Activated CD8-positive, alpha-beta T cell treated with anti-CD3 and anti-CD28 coated beads for 36 hours (primary cell): ENCODE measurements at regions not wholly inside any gene's neighbourhood (a gene's known extent, or its start where the extent isn't known, plus 50 kb on each side); places are given as distances from the start of the nearest gene placed in this dataset.

Experiments used
- ATAC-seq: fragments of 200-7000 bp; cut with Tn5 transposase; one replicate; pipeline ENCODE4 v1.10.0; 2021; ENCODE audit warnings: mild to moderate bottlenecking, moderate library complexity
- CTCF ChIA-PET: fragments of 350-600 bp; sonication (Branson Sonifier 250); formaldehyde crosslinking; loops from one replicate; lab custom pipeline; 2021; ENCODE audit warnings: antibody characterized with exemption; lab: Charles Lee
- POLR2A ChIA-PET: fragments of 350-600 bp; sonication (Branson Sonifier 250); formaldehyde crosslinking; loops from one replicate; lab custom pipeline; 2021; ENCODE audit warnings: antibody characterized with exemption; lab: Charles Lee
- DNase-seq: peaks from one replicate; pipeline ENCODE4 v3.0.0-alpha.2; 2020
- H3K27ac Mint-ChIP-seq: one replicate; pipeline ENCODE4 v1.8.0; 2021; ENCODE audit warnings: mild to moderate bottlenecking, mixed read lengths
- H3K27me3 Mint-ChIP-seq: one replicate; pipeline ENCODE4 v1.8.0; 2021; ENCODE audit warnings: mixed read lengths
- H3K36me3 Mint-ChIP-seq: one replicate; pipeline ENCODE4 v1.8.0; 2021; ENCODE audit warnings: low read depth, mixed read lengths
- H3K4me1 Mint-ChIP-seq: one replicate; pipeline ENCODE4 v1.8.0; 2021; ENCODE audit warnings: low read depth, mixed read lengths
- H3K4me3 Mint-ChIP-seq: one replicate; pipeline ENCODE4 v1.8.0; 2021; ENCODE audit warnings: mild to moderate bottlenecking, moderate library complexity, mixed read lengths
- H3K9me3 Mint-ChIP-seq: one replicate; pipeline ENCODE4 v1.8.0; 2021; ENCODE audit warnings: mixed read lengths
- intact Hi-C: fragments of 100-400 bp; cut with micrococcal nuclease; formaldehyde crosslinking; loops from one replicate; pipeline ENCODE4 v1.10.0; 2022
- TF ChIP-seq, protein P1 (sequence below): fragments of 200-600 bp; IDR thresholded peaks from one replicate; pipeline ENCODE4 v1.8.0; 2022; ENCODE audit warnings: antibody characterized with exemption, mild to moderate bottlenecking

DNA sequence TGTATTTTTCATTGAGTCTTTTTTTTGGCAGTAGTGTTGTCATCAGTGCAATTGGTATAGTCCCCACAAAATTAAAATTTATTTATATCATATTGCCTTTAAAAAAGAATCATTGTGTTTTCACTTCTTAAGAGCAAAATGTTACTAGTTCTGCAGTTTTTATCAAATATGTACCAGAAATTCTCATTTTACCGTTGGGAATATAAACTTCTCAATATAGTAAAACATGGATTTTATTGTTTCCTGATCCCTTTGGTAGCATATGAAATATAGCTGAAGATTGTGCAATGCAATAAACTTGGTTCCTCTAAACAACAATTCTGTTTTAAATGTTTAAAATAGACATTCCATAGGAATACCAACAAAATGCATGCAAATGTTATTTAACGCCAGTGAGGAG, 306.5 kb upstream of the PCDH20 start:
- ATAC-seq, result no peak
- TF ChIP-seq, protein P1, sequence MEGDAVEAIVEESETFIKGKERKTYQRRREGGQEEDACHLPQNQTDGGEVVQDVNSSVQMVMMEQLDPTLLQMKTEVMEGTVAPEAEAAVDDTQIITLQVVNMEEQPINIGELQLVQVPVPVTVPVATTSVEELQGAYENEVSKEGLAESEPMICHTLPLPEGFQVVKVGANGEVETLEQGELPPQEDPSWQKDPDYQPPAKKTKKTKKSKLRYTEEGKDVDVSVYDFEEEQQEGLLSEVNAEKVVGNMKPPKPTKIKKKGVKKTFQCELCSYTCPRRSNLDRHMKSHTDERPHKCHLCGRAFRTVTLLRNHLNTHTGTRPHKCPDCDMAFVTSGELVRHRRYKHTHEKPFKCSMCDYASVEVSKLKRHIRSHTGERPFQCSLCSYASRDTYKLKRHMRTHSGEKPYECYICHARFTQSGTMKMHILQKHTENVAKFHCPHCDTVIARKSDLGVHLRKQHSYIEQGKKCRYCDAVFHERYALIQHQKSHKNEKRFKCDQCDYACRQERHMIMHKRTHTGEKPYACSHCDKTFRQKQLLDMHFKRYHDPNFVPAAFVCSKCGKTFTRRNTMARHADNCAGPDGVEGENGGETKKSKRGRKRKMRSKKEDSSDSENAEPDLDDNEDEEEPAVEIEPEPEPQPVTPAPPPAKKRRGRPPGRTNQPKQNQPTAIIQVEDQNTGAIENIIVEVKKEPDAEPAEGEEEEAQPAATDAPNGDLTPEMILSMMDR, result no peak
- ChIA-PET POLR2A (no interaction called here), CTCF (no interaction called here)
- Mint-ChIP-seq H3K27me3 (no peaks in the 10 kb centered on the region), H3K36me3 (no peaks in the 10 kb centered on the region), H3K4me1 (no peaks in the 10 kb centered on the region), H3K27ac (no peak overlapping the region), H3K4me3 (no peak overlapping the region), H3K9me3 (peaks cover 19% of the 10 kb centered on the region)
- DNase-seq, result no peak
- intact Hi-C loops, result no loop called here

DNA sequence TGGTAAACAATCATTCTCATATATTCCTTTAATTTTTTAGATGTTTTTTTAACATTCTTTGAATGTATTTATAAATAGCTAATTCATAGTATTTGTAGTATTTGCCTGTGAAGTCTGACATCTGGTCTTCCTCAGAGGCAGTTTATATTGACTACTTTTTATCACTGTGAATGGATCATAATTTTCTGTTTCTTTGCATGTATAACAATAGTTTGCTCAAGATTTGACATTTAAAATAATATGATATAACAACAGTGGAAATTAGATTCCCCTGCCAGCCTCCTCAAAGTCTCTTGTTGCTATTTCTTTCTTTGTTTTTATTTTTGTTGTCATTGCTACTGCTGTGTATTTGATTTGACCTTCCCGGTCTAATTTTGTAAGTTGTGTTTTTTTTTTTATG, 297.0 kb upstream of the PCDH20 start:
- Mint-ChIP-seq H3K9me3 (peaks cover 12% of the 10 kb centered on the region), H3K36me3 (no peaks in the 10 kb centered on the region), H3K4me1 (no peaks in the 10 kb centered on the region), H3K27ac (no peak overlapping the region), H3K27me3 (no peaks in the 10 kb centered on the region), H3K4me3 (no peak overlapping the region)
- CTCF ChIA-PET, result no interaction called here
- intact Hi-C loops, result no loop called here
- TF ChIP-seq, protein P1, result no peak
- no peak for DNase-seq
- no peak for ATAC-seq
- POLR2A ChIA-PET, result interaction anchor here (0.7 kb wide), 1 partner anchor 246 kb away, joined by 5 read pairs; no protein-coding TSS in a partner anchor

DNA sequence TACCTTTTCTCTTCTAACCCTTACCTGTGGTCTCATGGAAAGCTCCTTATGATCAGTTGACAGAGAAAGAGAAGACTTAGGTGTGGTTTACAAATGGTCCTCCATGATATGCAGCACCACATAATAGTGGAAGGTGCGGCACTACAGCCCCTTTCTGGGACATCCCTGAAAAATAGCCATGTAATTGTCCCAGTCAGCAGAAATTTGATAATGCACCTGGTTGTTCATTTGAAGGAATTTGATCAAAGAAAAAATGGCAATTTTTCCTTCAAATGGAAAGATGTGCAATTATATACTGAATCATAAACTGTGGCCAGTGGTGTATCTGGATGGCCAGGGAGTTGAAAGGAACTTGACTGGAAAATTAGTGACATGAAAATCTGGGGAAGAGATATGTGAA, 293.6 kb upstream of the PCDH20 start:
- CTCF ChIA-PET, result no interaction called here
- intact Hi-C loops, result no loop called here
- TF ChIP-seq, protein P1, result no peak
- POLR2A ChIA-PET, result no interaction called here
- Mint-ChIP-seq H3K27me3 (no peaks in the 10 kb centered on the region), H3K4me1 (no peaks in the 10 kb centered on the region), H3K27ac (no peak overlapping the region), H3K9me3 (peaks cover 10% of the 10 kb centered on the region), H3K36me3 (no peaks in the 10 kb centered on the region), H3K4me3 (no peak overlapping the region)
- ATAC-seq (no peak), DNase-seq (no peak)

DNA sequence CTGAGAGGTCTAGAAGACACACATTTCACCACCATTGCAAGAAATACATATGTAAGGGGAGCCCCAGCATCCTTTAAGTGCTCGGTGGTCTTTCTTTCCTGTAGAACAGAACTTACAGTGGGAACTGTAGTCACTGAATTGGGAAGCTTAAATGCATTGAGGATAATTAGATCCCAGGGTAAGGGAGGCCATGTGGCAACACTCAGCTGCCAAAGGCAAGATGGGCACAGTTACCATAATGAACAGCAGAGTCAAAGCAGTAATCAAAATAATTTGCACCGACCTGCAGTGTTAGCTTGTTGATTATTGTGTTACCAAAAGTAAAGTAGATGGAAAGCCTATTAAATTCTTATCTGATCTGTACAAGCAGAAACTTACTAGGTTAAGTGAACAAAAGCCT, 291.2 kb upstream of the PCDH20 start:
- H3K27ac Mint-ChIP-seq, result no peak overlapping the region
- TF ChIP-seq, protein P1, result no peak
- no peaks in the 10 kb centered on the region for H3K36me3 Mint-ChIP-seq
- H3K9me3 Mint-ChIP-seq, result peaks cover 17% of the 10 kb centered on the region
- ATAC-seq (no peak), DNase-seq (no peak)
- H3K4me3 Mint-ChIP-seq, result no peak overlapping the region
- CTCF ChIA-PET, result no interaction called here
- intact Hi-C loops, result no loop called here
- POLR2A ChIA-PET, result no interaction called here
- H3K27me3 Mint-ChIP-seq, result no peaks in the 10 kb centered on the region
- no peaks in the 10 kb centered on the region for H3K4me1 Mint-ChIP-seq

DNA sequence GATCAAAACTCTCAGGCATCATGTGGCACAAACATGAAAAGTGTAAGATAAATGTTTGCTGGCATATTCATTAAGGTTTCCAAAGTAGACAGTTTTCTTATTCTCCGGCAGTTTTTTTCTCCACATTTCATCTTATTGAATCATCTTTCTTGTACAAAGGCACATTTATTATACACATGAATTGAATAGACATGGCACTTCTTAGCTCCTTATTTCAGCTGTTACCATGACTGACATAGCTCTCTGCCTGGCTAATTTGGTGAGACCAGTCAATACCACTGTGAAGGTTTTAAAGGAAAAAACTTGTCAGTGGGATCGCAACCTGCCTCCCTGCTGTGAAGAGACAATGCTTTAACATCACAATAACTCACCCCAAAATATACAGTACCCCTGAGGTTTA, 285.0 kb upstream of the PCDH20 start:
- Mint-ChIP-seq H3K36me3 (no peaks in the 10 kb centered on the region), H3K27me3 (no peaks in the 10 kb centered on the region), H3K4me1 (no peaks in the 10 kb centered on the region), H3K4me3 (no peak overlapping the region), H3K27ac (no peak overlapping the region), H3K9me3 (peaks cover 18% of the 10 kb centered on the region)
- CTCF ChIA-PET, result no interaction called here
- no peak for DNase-seq
- intact Hi-C loops, result no loop called here
- TF ChIP-seq, protein P1, result no peak
- no peak for ATAC-seq
- POLR2A ChIA-PET, result no interaction called here
